Keratinocyte (primary cell): ENCODE measurements at regions not wholly inside any gene's neighbourhood (a gene's known extent, or its start where the extent isn't known, plus 50 kb on each side); places are given as distances from the start of the nearest gene placed in this dataset.

Experiments used
- DNase-seq: peaks from one replicate; pipeline ENCODE4 v3.0.0-alpha.2; 2011; ENCODE audit warnings: low read depth, missing footprints, low spot score
- FAIRE-seq: peaks from 2 replicates; lab custom pipeline; 2011; peaks lifted over from hg19 to GRCh38; lab: Jason Lieb, UNC
- H2AFZ ChIP-seq: 2 replicates; pipeline ENCODE4 v1.6.0; 2012; ENCODE audit warnings: low read length, control low read depth, inconsistent platforms; ENCODE audit not compliant: control insufficient read depth
- H3K27ac ChIP-seq: 2 replicates; pipeline ENCODE4 v1.5.1; 2011; ENCODE audit warnings: low read length; ENCODE audit not compliant: control insufficient read depth, insufficient read depth
- H3K27me3 ChIP-seq: 3 replicates; pipeline ENCODE4 v1.6.0; 2011; ENCODE audit warnings: low read length; ENCODE audit not compliant: control insufficient read depth, insufficient read depth; ENCODE audit errors: extremely low read depth
- H3K36me3 ChIP-seq, 2 experiments: 2 replicates in 1 of 2; 3 replicates in 1 of 2; pipeline ENCODE4 v1.5.1; 2011; ENCODE audit warnings: low read length in 2 of 2, mild to moderate bottlenecking in 1 of 2; ENCODE audit not compliant: control insufficient read depth in 2 of 2, insufficient read depth in 2 of 2; ENCODE audit errors: extremely low read depth in 1 of 2
- H3K4me1 ChIP-seq: 3 replicates; pipeline ENCODE4 v1.5.1; 2011; ENCODE audit warnings: low read length; ENCODE audit not compliant: control insufficient read depth, insufficient read depth; ENCODE audit errors: extremely low read depth
- H3K4me2 ChIP-seq: 3 replicates; pipeline ENCODE4 v1.6.0; 2011; ENCODE audit warnings: low read depth, low read length; ENCODE audit not compliant: control insufficient read depth, insufficient read depth; ENCODE audit errors: extremely low read depth
- H3K4me3 ChIP-seq, 3 experiments: fragments of 200-600 bp in 1 of 3; sonication (generic) in 1 of 3; 2 replicates in 2 of 3; 3 replicates in 1 of 3; pipeline ENCODE4 v1.5.1; 2011 to 2016; ENCODE audit warnings: low read length in 3 of 3, mild to moderate bottlenecking in 3 of 3, control low read depth in 2 of 3, inconsistent platforms in 1 of 3, low read depth in 1 of 3, mixed read lengths in 1 of 3, mixed run types in 1 of 3, moderate library complexity in 1 of 3; ENCODE audit not compliant: control insufficient read depth in 2 of 3, insufficient read depth in 2 of 3; ENCODE audit errors: extremely low read depth in 1 of 3
- H3K79me2 ChIP-seq: 2 replicates; pipeline ENCODE4 v1.6.0; 2012; ENCODE audit warnings: low read length; ENCODE audit not compliant: control insufficient read depth, insufficient read depth
- H3K9ac ChIP-seq: 3 replicates; pipeline ENCODE4 v1.6.0; 2011; ENCODE audit warnings: low read length; ENCODE audit not compliant: control insufficient read depth, insufficient read depth; ENCODE audit errors: extremely low read depth
- H3K9me1 ChIP-seq: 3 replicates; pipeline ENCODE4 v1.6.0; 2011; ENCODE audit warnings: low read length; ENCODE audit not compliant: control insufficient read depth, insufficient read depth; ENCODE audit errors: extremely low read depth
- H3K9me3 ChIP-seq: 2 replicates; pipeline ENCODE4 v1.5.1; 2012; ENCODE audit warnings: low read depth, low read length; ENCODE audit not compliant: control insufficient read depth
- H4K20me1 ChIP-seq: 3 replicates; pipeline ENCODE4 v1.6.0; 2011; ENCODE audit warnings: low read length; ENCODE audit not compliant: control insufficient read depth, insufficient read depth; ENCODE audit errors: extremely low read depth
- CTCF ChIP-seq, 3 experiments: IDR thresholded peaks in 1 of 3; conservative IDR thresholded peaks in 1 of 3; optimal IDR thresholded peaks in 1 of 3; 2 replicates in 2 of 3; 3 replicates in 1 of 3; pipeline versions ENCODE3 to v1.5.1; 2011; ENCODE audit warnings: low read length in 3 of 3, mild to moderate bottlenecking in 3 of 3, moderate library complexity in 2 of 3, control low read depth in 1 of 3, inconsistent platforms in 1 of 3; ENCODE audit not compliant: insufficient read depth in 2 of 3; ENCODE audit errors: extremely low read depth in 1 of 3
- EZH2 ChIP-seq: IDR thresholded peaks from one replicate; pipeline ENCODE4 v1.6.1; 2012; ENCODE audit warnings: inconsistent platforms, mild to moderate bottlenecking, low read length, moderate library complexity
- dilution Hi-C: fragments of 300-500 bp; cut with MboI; formaldehyde crosslinking; loops from one replicate; pipeline ENCODE4 v1.7.0; 2020; ENCODE audit warnings: low sequenced_read_pairs; ENCODE audit not compliant: extremely low pct_ligation_motif_present

DNA sequence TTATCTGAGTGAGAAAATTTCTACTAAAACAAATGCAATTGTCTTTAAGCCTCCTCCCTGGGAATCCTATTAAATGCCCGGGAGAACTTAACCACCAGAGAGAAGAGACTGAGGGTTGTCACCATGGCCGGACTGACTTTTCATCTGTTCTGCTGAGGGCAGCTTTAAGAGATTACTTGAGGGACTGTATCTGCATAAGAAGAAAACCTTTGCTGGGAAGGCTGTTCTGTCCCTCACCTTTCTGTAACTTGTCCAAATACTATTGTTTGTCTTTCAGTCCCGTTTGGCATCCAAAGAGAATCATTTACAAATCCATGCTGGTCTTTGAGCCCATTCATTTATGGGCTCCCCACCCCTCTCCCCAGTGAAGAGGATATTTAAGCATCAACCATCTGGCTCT, 306.3 kb upstream of the FLRT2 start:
- no peaks in the 10 kb centered on the region for H4K20me1 ChIP-seq
- FAIRE-seq (no peak), DNase-seq (no peak)
- no peaks in the 10 kb centered on the region for H3K9me1 ChIP-seq
- no peaks in the 10 kb centered on the region for H3K27me3 ChIP-seq
- H3K79me2 ChIP-seq, result no peaks in the 10 kb centered on the region
- H3K4me1 ChIP-seq, result no peaks in the 10 kb centered on the region
- no peaks in the 10 kb centered on the region for H3K36me3 ChIP-seq
- no peak overlapping the region for H3K4me3 ChIP-seq
- no peak overlapping the region for H3K4me2 ChIP-seq
- dilution Hi-C loops, result no loop called here
- no peak overlapping the region for H3K27ac ChIP-seq
- no peak overlapping the region for H3K9ac ChIP-seq
- H3K9me3 ChIP-seq, result no peaks in the 10 kb centered on the region
- H2AFZ ChIP-seq, result no peak overlapping the region
- TF ChIP-seq CTCF (optimal IDR thresholded peaks at IDR 0.05 in 1 of 3, IDR thresholded peaks at IDR 0.05 in 1 of 3, conservative IDR thresholded peaks at IDR 0.05 in 1 of 3; ENCODE audit: extremely low read depth in 1 of 3, insufficient read depth in 2 of 3, low read length in 3 of 3), result no peak

DNA sequence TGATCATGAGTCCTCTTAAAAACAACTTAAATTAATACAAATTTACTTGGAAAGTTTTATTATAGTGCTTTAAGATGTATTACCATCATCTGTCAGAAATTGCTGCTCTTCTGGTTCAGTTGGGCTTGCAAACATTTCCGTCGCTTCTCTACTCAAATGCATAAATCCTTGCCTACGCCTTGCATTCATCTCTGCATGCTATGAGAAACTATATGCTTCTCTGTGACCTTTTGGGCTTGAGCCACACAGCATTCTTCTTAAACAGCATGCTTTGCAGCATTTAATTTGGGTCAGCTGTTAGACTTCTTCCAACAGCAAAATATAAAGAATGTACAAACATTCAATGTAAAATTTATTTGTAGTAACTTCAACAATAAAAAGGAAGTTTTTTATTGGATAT, 305.7 kb upstream of the FLRT2 start:
- H3K4me1 ChIP-seq, result no peaks in the 10 kb centered on the region
- DNase-seq (no peak), FAIRE-seq (no peak)
- no peaks in the 10 kb centered on the region for H4K20me1 ChIP-seq
- no peaks in the 10 kb centered on the region for H3K79me2 ChIP-seq
- H3K4me3 ChIP-seq, result no peak overlapping the region
- H3K27me3 ChIP-seq, result no peaks in the 10 kb centered on the region
- H3K36me3 ChIP-seq, result no peaks in the 10 kb centered on the region
- H3K9ac ChIP-seq, result no peak overlapping the region
- H2AFZ ChIP-seq, result no peak overlapping the region
- H3K27ac ChIP-seq, result no peak overlapping the region
- dilution Hi-C loops, result no loop called here
- H3K9me1 ChIP-seq, result no peaks in the 10 kb centered on the region
- no peak for TF ChIP-seq EZH2
- TF ChIP-seq CTCF (optimal IDR thresholded peaks at IDR 0.05 in 1 of 3, IDR thresholded peaks at IDR 0.05 in 1 of 3, conservative IDR thresholded peaks at IDR 0.05 in 1 of 3; ENCODE audit: extremely low read depth in 1 of 3, insufficient read depth in 2 of 3, low read length in 3 of 3), result no peak
- H3K9me3 ChIP-seq, result no peaks in the 10 kb centered on the region
- no peak overlapping the region for H3K4me2 ChIP-seq
